Osteoblast (primary cell): ENCODE measurements at regions not wholly inside any gene's neighbourhood (a gene's known extent, or its start where the extent isn't known, plus 50 kb on each side); places are given as distances from the start of the nearest gene placed in this dataset.
"Not testable (repeated sequence)": the region's sequence is repeated elsewhere in the genome, so short reads cannot be mapped to it uniquely, and the experiment has no call there.

ENCODE experiments used
- DNase-seq: peaks from one replicate; pipeline ENCODE4 v3.0.0; 2011; ENCODE audit warnings: low spot score, mixed read lengths; ENCODE audit not compliant: insufficient read length; ENCODE audit errors: missing footprints
- H2AFZ ChIP-seq: 2 replicates; pipeline ENCODE4 v1.6.0; 2011; ENCODE audit warnings: mild to moderate bottlenecking, low read length
- H3K27ac ChIP-seq: 2 replicates; pipeline ENCODE4 v1.5.1; 2011; ENCODE audit warnings: mild to moderate bottlenecking, low read depth, low read length, moderate library complexity
- H3K27me3 ChIP-seq: 2 replicates; pipeline ENCODE4 v1.6.0; 2012; ENCODE audit warnings: mild to moderate bottlenecking, control low read depth, inconsistent platforms, low read length, moderate library complexity; ENCODE audit not compliant: insufficient read depth
- H3K36me3 ChIP-seq: 2 replicates; pipeline ENCODE4 v1.5.1; 2011; ENCODE audit warnings: mild to moderate bottlenecking, low read length, control low read depth, moderate library complexity; ENCODE audit not compliant: insufficient read depth
- H3K4me1 ChIP-seq: 2 replicates; pipeline ENCODE4 v1.5.1; 2011; ENCODE audit warnings: mild to moderate bottlenecking, low read length, control low read depth, moderate library complexity; ENCODE audit not compliant: insufficient read depth
- H3K4me2 ChIP-seq: 2 replicates; pipeline ENCODE4 v1.6.0; 2011; ENCODE audit warnings: mild to moderate bottlenecking, low read length; ENCODE audit not compliant: insufficient read depth
- H3K4me3 ChIP-seq: fragments of 200-600 bp; sonication (generic); 3 replicates; pipeline ENCODE4 v1.5.1; 2012; ENCODE audit warnings: mild to moderate bottlenecking, low read length, inconsistent platforms; ENCODE audit not compliant: insufficient read depth
- H3K79me2 ChIP-seq: 2 replicates; pipeline ENCODE4 v1.6.0; 2012; ENCODE audit warnings: mild to moderate bottlenecking, low read length, control low read depth, inconsistent platforms; ENCODE audit not compliant: insufficient read depth
- H3K9me3 ChIP-seq: 2 replicates; pipeline ENCODE4 v1.5.1; 2011; ENCODE audit warnings: low read depth, low read length, control low read depth
- H4K20me1 ChIP-seq: 2 replicates; pipeline ENCODE4 v1.6.0; 2012; ENCODE audit warnings: mild to moderate bottlenecking, low read length, control low read depth; ENCODE audit not compliant: insufficient read depth
- TF ChIP-seq, protein P1 (sequence below): IDR thresholded peaks from 2 replicates; pipeline ENCODE4 v1.5.1; 2011; ENCODE audit warnings: mild to moderate bottlenecking, low read depth, low read length, moderate library complexity; ENCODE audit errors: extremely low read depth

DNA sequence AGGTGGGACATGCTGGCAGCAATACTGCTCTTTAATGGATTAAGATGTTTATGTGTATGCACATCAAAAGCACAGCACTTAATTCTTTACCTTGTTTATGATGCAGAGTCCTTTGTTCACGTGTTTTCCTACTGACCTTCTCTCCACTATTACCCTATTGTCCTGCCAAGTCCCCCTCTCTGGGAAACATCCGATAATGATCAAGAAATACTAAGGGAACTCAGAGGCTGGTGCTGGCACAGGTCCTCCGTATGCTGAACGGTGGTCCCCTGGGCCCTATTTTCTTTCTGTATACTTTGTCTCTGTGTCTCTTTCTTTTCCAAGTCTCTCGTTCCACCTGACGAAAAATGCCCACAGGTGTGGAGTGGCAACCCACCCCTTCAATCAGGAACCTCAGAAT, 84.0 kb upstream of the ALDH3B2 start:
- not testable (repeated sequence) for H3K4me1 ChIP-seq, H2AFZ ChIP-seq, H3K27me3 ChIP-seq, H3K9me3 ChIP-seq, H3K36me3 ChIP-seq, H4K20me1 ChIP-seq, DNase-seq, H3K4me2 ChIP-seq, H3K4me3 ChIP-seq, H3K79me2 ChIP-seq, H3K27ac ChIP-seq

DNA sequence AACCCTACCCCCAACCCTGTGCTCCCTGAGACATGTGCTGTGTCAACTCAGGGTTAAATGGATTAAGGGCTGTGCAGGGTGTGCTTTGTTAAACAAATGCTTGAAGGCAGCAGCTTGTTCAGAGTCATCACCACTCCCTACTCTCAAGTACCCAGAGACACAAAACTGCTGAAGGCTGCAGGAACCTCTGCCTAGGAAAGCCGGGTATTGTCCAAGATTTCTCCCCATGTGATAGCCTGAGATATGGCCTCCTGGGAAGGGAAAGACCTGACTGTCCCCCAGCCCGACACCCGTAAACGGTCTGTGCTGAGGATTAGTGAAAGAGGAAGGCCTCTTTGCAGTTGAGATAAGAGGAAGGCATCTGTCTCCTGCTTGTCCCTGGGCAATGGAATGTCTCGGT, 83.6 kb upstream of the ALDH3B2 start:
- not testable (repeated sequence) for H2AFZ ChIP-seq, H3K4me1 ChIP-seq, H4K20me1 ChIP-seq, DNase-seq, H3K27me3 ChIP-seq, H3K4me3 ChIP-seq, H3K27ac ChIP-seq, H3K36me3 ChIP-seq, H3K79me2 ChIP-seq, H3K9me3 ChIP-seq, H3K4me2 ChIP-seq

DNA sequence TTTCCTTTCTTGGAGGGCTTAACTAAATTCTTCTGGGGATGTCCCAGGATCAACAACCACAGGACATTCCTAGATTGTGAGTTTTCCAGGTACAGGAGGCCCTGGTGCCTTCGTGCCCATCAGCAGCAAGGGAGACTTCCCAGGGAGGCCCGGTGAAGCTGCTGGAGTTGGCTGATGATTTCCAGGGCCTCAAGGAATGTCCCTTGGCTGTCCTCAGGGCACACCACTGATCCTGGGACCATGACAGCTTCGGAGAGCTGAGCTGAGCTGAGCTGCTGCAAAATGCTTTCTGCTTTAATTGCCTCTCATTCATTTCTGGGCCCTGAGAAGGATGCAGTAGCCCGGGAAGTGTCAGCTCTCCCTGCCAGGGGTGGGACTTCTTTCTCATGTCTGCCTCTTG, 79.4 kb upstream of the ALDH3B2 start:
- H3K4me1 ChIP-seq, H2AFZ ChIP-seq: not testable (repeated sequence)

DNA sequence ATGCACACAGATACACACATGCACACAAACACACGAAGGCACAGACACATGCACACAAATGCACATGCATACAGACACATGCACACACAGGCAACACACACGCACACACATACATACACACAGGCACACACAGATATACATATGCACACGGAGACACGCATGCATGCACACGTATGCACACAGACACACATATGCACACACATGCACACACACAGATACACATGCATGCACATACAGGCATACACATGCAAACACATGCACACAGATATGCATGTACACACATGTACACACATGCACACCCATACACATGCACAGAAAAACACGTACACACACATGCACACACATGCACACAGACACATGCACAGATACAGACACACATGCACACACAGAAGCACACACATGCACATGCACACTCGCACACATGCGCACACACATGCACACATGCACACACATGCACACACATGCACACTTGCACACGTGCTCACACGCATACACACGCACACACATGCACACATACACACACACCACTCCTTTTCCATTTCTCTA, 70.8 kb upstream of the ALDH3B2 start:
- no peak overlapping the region for H3K4me3 ChIP-seq
- no peaks in the 10 kb centered on the region for H4K20me1 ChIP-seq
- TF ChIP-seq, protein P1, sequence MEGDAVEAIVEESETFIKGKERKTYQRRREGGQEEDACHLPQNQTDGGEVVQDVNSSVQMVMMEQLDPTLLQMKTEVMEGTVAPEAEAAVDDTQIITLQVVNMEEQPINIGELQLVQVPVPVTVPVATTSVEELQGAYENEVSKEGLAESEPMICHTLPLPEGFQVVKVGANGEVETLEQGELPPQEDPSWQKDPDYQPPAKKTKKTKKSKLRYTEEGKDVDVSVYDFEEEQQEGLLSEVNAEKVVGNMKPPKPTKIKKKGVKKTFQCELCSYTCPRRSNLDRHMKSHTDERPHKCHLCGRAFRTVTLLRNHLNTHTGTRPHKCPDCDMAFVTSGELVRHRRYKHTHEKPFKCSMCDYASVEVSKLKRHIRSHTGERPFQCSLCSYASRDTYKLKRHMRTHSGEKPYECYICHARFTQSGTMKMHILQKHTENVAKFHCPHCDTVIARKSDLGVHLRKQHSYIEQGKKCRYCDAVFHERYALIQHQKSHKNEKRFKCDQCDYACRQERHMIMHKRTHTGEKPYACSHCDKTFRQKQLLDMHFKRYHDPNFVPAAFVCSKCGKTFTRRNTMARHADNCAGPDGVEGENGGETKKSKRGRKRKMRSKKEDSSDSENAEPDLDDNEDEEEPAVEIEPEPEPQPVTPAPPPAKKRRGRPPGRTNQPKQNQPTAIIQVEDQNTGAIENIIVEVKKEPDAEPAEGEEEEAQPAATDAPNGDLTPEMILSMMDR = no peak
- DNase-seq = no peak
- no peaks in the 10 kb centered on the region for H3K36me3 ChIP-seq
- no peak overlapping the region for H3K4me2 ChIP-seq
- no peak overlapping the region for H3K27ac ChIP-seq
- no peaks in the 10 kb centered on the region for H3K79me2 ChIP-seq
- no peaks in the 10 kb centered on the region for H3K27me3 ChIP-seq
- H3K4me1 ChIP-seq = no peaks in the 10 kb centered on the region
- H2AFZ ChIP-seq = no peak overlapping the region
- H3K9me3 ChIP-seq = no peaks in the 10 kb centered on the region

More for the DNA sequence above, 79.4 kb upstream of the ALDH3B2 start:
- not testable (repeated sequence) for H3K27ac ChIP-seq, H3K4me2 ChIP-seq, H3K9me3 ChIP-seq, DNase-seq, H3K79me2 ChIP-seq, H4K20me1 ChIP-seq, H3K36me3 ChIP-seq, H3K27me3 ChIP-seq, H3K4me3 ChIP-seq

DNA sequence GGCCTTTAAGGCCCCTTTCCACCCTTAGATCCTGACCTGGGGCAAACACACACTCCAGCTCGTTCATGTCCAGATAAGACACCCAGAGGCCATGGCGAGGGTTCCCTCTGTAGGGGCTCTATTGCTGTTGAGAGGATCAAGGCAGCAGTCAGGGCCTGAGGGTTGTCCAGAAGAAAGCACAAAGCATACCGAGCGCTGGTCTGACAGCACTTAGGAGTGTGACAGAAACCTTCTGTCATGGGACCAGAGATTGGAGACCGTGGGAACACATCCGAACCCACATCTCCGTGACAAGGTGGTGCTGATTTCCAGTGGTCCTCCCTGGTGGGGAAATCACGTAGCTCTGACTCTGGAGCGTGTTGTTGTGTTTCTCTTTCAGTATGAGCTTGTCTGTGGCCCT, 69.8 kb upstream of the ALDH3B2 start:
- not testable (repeated sequence) for H3K4me1 ChIP-seq, H3K9me3 ChIP-seq, H3K27me3 ChIP-seq, DNase-seq, H3K4me3 ChIP-seq, H3K79me2 ChIP-seq, H3K27ac ChIP-seq, H3K4me2 ChIP-seq, H2AFZ ChIP-seq, H3K36me3 ChIP-seq, H4K20me1 ChIP-seq

DNA sequence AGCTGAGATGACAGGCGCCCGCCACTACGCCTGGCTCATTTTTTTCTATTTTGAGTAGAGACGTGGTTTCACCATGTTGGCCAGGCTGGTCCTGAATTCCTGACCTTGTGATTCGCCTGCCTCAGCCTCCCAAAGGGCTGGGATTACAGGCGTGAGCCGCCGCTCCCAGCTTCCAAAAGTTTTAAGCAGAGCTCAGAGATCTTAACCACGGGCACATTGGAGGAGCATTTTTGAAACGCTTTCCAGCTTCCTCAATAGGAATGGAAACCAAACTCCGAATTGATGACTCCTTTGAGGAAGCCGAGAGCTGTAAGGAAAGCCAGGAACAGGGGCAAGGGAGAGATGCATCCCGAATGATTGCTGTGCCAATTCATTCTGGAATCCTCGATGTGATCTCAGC, 63.8 kb upstream of the ALDH3B2 start:
- H3K4me3 ChIP-seq, H3K4me1 ChIP-seq, DNase-seq, H4K20me1 ChIP-seq, H3K36me3 ChIP-seq, H3K27me3 ChIP-seq, H3K9me3 ChIP-seq, H3K27ac ChIP-seq, H3K79me2 ChIP-seq, H2AFZ ChIP-seq, H3K4me2 ChIP-seq: not testable (repeated sequence)

DNA sequence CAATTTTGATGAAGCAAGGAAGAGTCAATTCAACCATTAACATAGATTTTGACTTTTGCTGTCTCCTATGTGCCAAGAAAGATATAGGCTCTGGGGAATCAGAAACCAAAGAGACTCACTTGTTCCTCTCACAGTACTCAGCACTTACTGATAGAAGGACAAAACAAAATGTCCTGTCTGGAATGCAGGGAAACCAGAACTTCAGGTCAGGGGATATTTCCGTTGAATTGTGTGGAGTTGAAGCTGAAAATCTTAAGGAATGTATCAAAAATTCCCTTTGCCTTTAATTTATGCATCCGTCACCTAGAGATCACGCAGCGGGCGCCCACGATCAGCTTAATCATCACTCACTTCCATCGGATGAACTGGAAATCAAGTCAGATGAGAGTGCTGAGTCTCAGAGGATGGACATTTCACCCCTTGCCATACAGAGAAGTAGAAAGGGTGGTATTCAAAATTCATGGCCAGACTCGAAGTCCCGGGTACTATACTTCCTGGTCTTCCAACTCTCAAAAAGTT, 63.2 kb upstream of the ALDH3B2 start:
- not testable (repeated sequence) for H3K9me3 ChIP-seq, H3K4me2 ChIP-seq, DNase-seq, H2AFZ ChIP-seq, H3K27ac ChIP-seq, H3K27me3 ChIP-seq, H3K4me3 ChIP-seq, H4K20me1 ChIP-seq, H3K79me2 ChIP-seq, H3K4me1 ChIP-seq, H3K36me3 ChIP-seq
